Kidney epithelial cell (primary cell): ENCODE measurements at regions not wholly inside any gene's neighbourhood (a gene's known extent, or its start where the extent isn't known, plus 50 kb on each side); places are given as distances from the start of the nearest gene placed in this dataset.

Experiments used
- DNase-seq: peaks from one replicate; pipeline ENCODE4 v3.0.0-alpha.2; 2010; ENCODE audit warnings: low read depth
- H3K27me3 ChIP-seq: 2 replicates; pipeline ENCODE4 v1.6.0; 2011; ENCODE audit warnings: low read length; ENCODE audit not compliant: control insufficient read depth, insufficient read depth
- H3K36me3 ChIP-seq: 2 replicates; pipeline ENCODE4 v1.5.1; 2011; ENCODE audit warnings: low read length; ENCODE audit not compliant: control insufficient read depth, insufficient read depth
- H3K4me3 ChIP-seq: 2 replicates; pipeline ENCODE4 v1.5.1; 2011; ENCODE audit warnings: low read depth, mild to moderate bottlenecking, control low read depth, low read length
- TF ChIP-seq, protein P1 (sequence below): IDR thresholded peaks from 2 replicates; pipeline ENCODE4 v1.5.1; 2011; ENCODE audit warnings: mild to moderate bottlenecking, moderate library complexity, low read length, control low read depth, inconsistent platforms; ENCODE audit not compliant: insufficient read depth, poor library complexity, severe bottlenecking

DNA sequence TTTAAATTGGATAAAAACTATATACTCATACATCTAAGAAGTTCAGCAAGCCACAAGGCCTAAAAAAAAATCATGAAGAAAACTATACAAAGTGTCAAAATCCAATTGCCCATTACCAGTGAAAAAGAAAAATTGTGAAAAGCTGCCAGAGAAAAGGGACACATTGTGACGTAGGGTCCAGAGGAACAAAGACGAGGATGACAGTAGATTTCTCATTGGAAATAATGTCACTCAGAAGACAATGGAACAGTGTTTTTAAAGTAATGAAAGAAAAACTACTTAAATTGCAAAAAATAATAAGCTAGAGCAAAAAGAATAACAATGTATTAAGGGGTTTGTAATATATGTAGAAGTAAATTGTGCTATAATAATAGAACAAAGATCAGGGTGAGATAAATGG lies 195.2 kb downstream of the EFNB2 start:
- no peaks in the 10 kb centered on the region for H3K36me3 ChIP-seq
- no peaks in the 10 kb centered on the region for H3K27me3 ChIP-seq
- no peak overlapping the region for H3K4me3 ChIP-seq
- no peak for DNase-seq
- TF ChIP-seq, protein P1, sequence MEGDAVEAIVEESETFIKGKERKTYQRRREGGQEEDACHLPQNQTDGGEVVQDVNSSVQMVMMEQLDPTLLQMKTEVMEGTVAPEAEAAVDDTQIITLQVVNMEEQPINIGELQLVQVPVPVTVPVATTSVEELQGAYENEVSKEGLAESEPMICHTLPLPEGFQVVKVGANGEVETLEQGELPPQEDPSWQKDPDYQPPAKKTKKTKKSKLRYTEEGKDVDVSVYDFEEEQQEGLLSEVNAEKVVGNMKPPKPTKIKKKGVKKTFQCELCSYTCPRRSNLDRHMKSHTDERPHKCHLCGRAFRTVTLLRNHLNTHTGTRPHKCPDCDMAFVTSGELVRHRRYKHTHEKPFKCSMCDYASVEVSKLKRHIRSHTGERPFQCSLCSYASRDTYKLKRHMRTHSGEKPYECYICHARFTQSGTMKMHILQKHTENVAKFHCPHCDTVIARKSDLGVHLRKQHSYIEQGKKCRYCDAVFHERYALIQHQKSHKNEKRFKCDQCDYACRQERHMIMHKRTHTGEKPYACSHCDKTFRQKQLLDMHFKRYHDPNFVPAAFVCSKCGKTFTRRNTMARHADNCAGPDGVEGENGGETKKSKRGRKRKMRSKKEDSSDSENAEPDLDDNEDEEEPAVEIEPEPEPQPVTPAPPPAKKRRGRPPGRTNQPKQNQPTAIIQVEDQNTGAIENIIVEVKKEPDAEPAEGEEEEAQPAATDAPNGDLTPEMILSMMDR: no peak

- Histone ChIP-seq H3K36me3 (no peaks in the 10 kb centered on the region), H3K4me3 (no peak overlapping the region), H3K27me3 (no peaks in the 10 kb centered on the region)
- TF ChIP-seq, protein P1: no peak
- no peak for DNase-seq
Observed at GRCh38 chr13:106337096-106337850, 198.2 kb downstream of the EFNB2 start.

GRCh38 chr13:106336668-106337067 lies 198.8 kb downstream of the EFNB2 start:
- TF ChIP-seq, protein P1: no peak
- no peaks in the 10 kb centered on the region for H3K27me3 ChIP-seq
- no peak overlapping the region for H3K4me3 ChIP-seq
- no peak for DNase-seq
- H3K36me3 ChIP-seq: no peaks in the 10 kb centered on the region

- H3K27me3 ChIP-seq: no peaks in the 10 kb centered on the region
- no peak overlapping the region for H3K4me3 ChIP-seq
- H3K36me3 ChIP-seq: no peaks in the 10 kb centered on the region
- TF ChIP-seq, protein P1: no peak
- no peak for DNase-seq
Observed at GRCh38 chr13:106332621-106333020, 202.8 kb downstream of the EFNB2 start.

DNA sequence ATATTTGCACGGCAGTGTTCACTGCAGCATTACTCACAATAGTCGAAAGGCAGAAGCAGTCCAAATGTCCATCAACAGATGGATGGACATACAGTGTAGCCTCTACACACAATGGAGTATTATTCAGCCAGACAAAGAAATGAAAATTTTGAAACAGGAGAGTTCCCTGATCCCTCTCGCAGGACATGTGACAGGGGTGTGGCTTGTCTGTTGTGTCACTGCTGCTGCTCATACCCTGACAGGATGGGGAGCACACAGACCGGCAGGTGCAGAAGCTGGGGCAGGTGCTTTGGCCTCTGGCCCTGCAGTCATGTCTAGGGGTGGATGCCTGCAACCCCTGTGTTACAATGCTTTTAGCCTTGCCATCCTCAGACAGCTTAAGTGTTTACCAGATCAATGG lies 204.3 kb downstream of the EFNB2 start:
- DNase-seq: no peak
- TF ChIP-seq, protein P1: no peak
- no peaks in the 10 kb centered on the region for H3K36me3 ChIP-seq
- no peak overlapping the region for H3K4me3 ChIP-seq
- no peaks in the 10 kb centered on the region for H3K27me3 ChIP-seq

DNA sequence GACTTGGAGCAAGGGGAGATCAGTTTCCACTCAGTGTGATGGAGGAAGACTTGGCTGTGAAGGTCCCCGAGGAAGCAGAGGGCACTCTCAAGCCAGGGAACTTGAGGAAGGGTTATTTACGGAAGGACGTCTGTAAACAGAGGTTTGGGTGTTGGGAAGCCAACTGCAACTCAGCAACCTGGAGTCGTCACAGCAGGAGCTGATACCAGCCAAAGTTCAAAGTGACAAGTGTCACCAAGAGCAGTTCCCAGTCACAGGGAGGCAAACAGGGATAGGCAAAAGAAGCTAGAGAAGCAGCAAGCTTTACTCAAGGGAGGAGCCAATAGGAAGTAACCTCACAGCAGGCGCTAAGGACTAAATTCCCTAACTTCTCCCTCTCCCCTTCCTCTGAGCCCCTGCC lies 205.5 kb downstream of the EFNB2 start:
- Histone ChIP-seq H3K36me3 (no peaks in the 10 kb centered on the region), H3K27me3 (no peaks in the 10 kb centered on the region), H3K4me3 (no peak overlapping the region)
- DNase-seq: no peak
- TF ChIP-seq, protein P1: no peak
